ENCODE measurements at regions not wholly inside any gene's neighbourhood (a gene's known extent, or its start where the extent isn't known, plus 50 kb on each side); places are given as distances from the start of the nearest gene placed in this dataset.

DNA sequence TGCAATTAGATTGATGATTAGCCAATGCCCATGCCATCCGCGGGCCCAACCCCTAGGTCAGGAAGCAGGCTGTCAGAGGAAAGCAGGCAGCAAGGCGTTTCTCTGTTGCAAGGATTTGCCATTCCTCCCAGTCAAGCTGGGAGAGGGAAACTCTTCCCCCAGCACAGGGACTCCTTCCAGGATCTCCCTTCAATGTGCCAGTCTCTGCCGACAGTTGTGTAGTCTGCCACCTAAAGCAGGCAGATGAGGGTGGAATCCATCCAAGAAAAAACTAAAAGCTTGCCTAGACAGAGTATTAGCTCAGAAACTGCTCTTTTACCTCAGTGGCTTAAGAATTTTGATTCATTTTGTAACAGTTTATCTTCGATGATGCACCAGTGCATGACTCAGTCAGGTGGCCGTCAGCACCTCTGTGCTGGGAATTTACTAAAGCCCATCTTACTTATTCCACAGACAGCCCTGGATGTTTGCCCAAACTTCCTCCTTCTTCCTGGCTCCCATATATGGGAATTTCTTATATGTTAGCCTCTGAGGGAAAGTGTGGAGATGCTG lies 501.5 kb upstream of the THBS1 start:
- TF ChIP-seq, protein P1, sequence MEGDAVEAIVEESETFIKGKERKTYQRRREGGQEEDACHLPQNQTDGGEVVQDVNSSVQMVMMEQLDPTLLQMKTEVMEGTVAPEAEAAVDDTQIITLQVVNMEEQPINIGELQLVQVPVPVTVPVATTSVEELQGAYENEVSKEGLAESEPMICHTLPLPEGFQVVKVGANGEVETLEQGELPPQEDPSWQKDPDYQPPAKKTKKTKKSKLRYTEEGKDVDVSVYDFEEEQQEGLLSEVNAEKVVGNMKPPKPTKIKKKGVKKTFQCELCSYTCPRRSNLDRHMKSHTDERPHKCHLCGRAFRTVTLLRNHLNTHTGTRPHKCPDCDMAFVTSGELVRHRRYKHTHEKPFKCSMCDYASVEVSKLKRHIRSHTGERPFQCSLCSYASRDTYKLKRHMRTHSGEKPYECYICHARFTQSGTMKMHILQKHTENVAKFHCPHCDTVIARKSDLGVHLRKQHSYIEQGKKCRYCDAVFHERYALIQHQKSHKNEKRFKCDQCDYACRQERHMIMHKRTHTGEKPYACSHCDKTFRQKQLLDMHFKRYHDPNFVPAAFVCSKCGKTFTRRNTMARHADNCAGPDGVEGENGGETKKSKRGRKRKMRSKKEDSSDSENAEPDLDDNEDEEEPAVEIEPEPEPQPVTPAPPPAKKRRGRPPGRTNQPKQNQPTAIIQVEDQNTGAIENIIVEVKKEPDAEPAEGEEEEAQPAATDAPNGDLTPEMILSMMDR (IDR thresholded peaks at IDR 0.05; ENCODE audit: low read length), result no peak
- TF ChIP-seq EZH2 (optimal IDR thresholded peaks at IDR 0.05; ENCODE audit: low read depth, low read length), result no peak

All from MM.1S (cell line).